Effector CD8-positive, alpha-beta T cell (primary cell): ENCODE measurements at regions not wholly inside any gene's neighbourhood (a gene's known extent, or its start where the extent isn't known, plus 50 kb on each side); places are given as distances from the start of the nearest gene placed in this dataset.
"Not testable (repeated sequence)": the region's sequence is repeated elsewhere in the genome, so short reads cannot be mapped to it uniquely, and the experiment has no call there.

Source experiments
- DNase-seq: peaks from one replicate; lab custom pipeline; 2025; lab: John Stamatoyannopoulos, UW

GRCh38 chr1:172918478-172918877, 132.3 kb downstream of the TNFSF18 start:
- DNase-seq, result no peak

GRCh38 chr1:172926070-172926469, 124.7 kb downstream of the TNFSF18 start:
- no peak for DNase-seq

GRCh38 chr1:172928412-172928811, 122.3 kb downstream of the TNFSF18 start:
- no peak for DNase-seq

- DNase-seq, result no peak
Observed at GRCh38 chr1:172929006-172929405, 121.7 kb downstream of the TNFSF18 start.

GRCh38 chr1:172930142-172930541, 120.6 kb downstream of the TNFSF18 start:
- no peak for DNase-seq

- DNase-seq, result no peak
Observed at GRCh38 chr1:172931340-172931739, 119.4 kb downstream of the TNFSF18 start.

GRCh38 chr1:172931761-172932160, 119.0 kb downstream of the TNFSF18 start:
- no peak for DNase-seq

GRCh38 chr1:172932981-172933380, 117.8 kb downstream of the TNFSF18 start:
- DNase-seq, result no peak

- no peak for DNase-seq
Observed at GRCh38 chr1:172934417-172934762, 116.4 kb downstream of the TNFSF18 start.

GRCh38 chr1:172935062-172935592, 115.6 kb downstream of the TNFSF18 start:
- no peak for DNase-seq

- DNase-seq, result no peak
Observed at GRCh38 chr1:172936088-172936645, 114.6 kb downstream of the TNFSF18 start.

- no peak for DNase-seq
Observed at GRCh38 chr1:172938681-172939080, 112.1 kb downstream of the TNFSF18 start.

- no peak for DNase-seq
Observed at GRCh38 chr1:172939475-172939874, 111.3 kb downstream of the TNFSF18 start.

GRCh38 chr1:172940174-172940855, 110.4 kb downstream of the TNFSF18 start:
- DNase-seq, result no peak

- no peak for DNase-seq
Observed at GRCh38 chr1:172941471-172941870, 109.3 kb downstream of the TNFSF18 start.

- DNase-seq, result no peak
Observed at GRCh38 chr1:172941945-172942344, 108.8 kb downstream of the TNFSF18 start.

- DNase-seq, result not testable (repeated sequence)
Observed at GRCh38 chr1:172943138-172943537, 107.6 kb downstream of the TNFSF18 start.

- DNase-seq, result no peak
Observed at GRCh38 chr1:172944931-172945330, 105.8 kb downstream of the TNFSF18 start.

- no peak for DNase-seq
Observed at GRCh38 chr1:172946814-172947507, 103.8 kb downstream of the TNFSF18 start.

GRCh38 chr1:172948457-172948856, 102.3 kb downstream of the TNFSF18 start:
- DNase-seq, result no peak

- DNase-seq, result no peak
Observed at GRCh38 chr1:172949096-172949495, 101.6 kb downstream of the TNFSF18 start.

GRCh38 chr1:172950528-172950927, 100.2 kb downstream of the TNFSF18 start:
- DNase-seq, result no peak

GRCh38 chr1:172951730-172952365, 98.9 kb downstream of the TNFSF18 start:
- DNase-seq, result no peak
